Gastrocnemius medialis (tissue), 4 donors: ENCODE measurements at regions not wholly inside any gene's neighbourhood (a gene's known extent, or its start where the extent isn't known, plus 50 kb on each side); places are given as distances from the start of the nearest gene placed in this dataset.

Experiments used
- CTCF ChIP-seq, 5 experiments: fragments of 450-650 bp in 3 of 5; fragments of 200-600 bp in 2 of 5; sonication (generic) in 2 of 5; IDR thresholded peaks in 4 of 5; conservative IDR thresholded peaks in 1 of 5; 1 replicate in 4 of 5; 2 replicates in 1 of 5; pipeline ENCODE4 v1.5.1; 2016 to 2019; ENCODE audit warnings: antibody characterized with exemption in 5 of 5, mild to moderate bottlenecking in 3 of 5, moderate library complexity in 3 of 5
- POLR2A ChIP-seq, 2 donors: fragments of 450-650 bp; IDR thresholded peaks; one replicate each; pipeline ENCODE4 v1.6.1; 2017; ENCODE audit warnings: antibody characterized with exemption in 2 of 2, mild to moderate bottlenecking in 2 of 2, moderate library complexity in 2 of 2

- TF ChIP-seq CTCF (IDR thresholded peaks at IDR 0.05 in 4 of 5, conservative IDR thresholded peaks at IDR 0.05 in 1 of 5) (no peak), POLR2A (IDR thresholded peaks at IDR 0.05) (no peak)
Observed at GRCh38 chr6:90644492-90644891, 57.6 kb upstream of the MAP3K7 start.
